Skeletal muscle tissue (tissue), 3 donors: ENCODE measurements at regions not wholly inside any gene's neighbourhood (a gene's known extent, or its start where the extent isn't known, plus 50 kb on each side); places are given as distances from the start of the nearest gene placed in this dataset.

Experiments
- H3K27ac ChIP-seq: one replicate; pipeline ENCODE4 v1.7.0; 2013; ENCODE audit warnings: mild to moderate bottlenecking, low read depth, low read length, inconsistent platforms
- H3K27me3 ChIP-seq, 3 donors: one replicate each; pipeline ENCODE4 v1.7.0; 2013; ENCODE audit warnings: low read length in 3 of 3; ENCODE audit not compliant: control insufficient read depth in 3 of 3, insufficient read depth in 3 of 3
- H3K36me3 ChIP-seq, 3 donors: one replicate each; pipeline ENCODE4 v1.7.0; 2013; ENCODE audit warnings: low read length in 3 of 3; ENCODE audit not compliant: control insufficient read depth in 3 of 3, insufficient read depth in 3 of 3
- H3K4me1 ChIP-seq, 3 donors: one replicate each; pipeline ENCODE4 v1.7.0; 2013; ENCODE audit warnings: low read length in 3 of 3, mild to moderate bottlenecking in 3 of 3; ENCODE audit not compliant: control insufficient read depth in 3 of 3, insufficient read depth in 3 of 3
- H3K4me3 ChIP-seq, 3 donors: one replicate each; pipeline ENCODE4 v1.7.0; 2013; ENCODE audit warnings: low read length in 3 of 3
- H3K9ac ChIP-seq, 3 donors: one replicate each; pipeline ENCODE4 v1.7.0; 2013; ENCODE audit warnings: low read length in 3 of 3, mild to moderate bottlenecking in 3 of 3, moderate library complexity in 2 of 3, low read depth in 1 of 3
- H3K9me3 ChIP-seq, 3 donors: one replicate each; pipeline ENCODE4 v1.7.0; 2013; ENCODE audit warnings: low read length in 3 of 3; ENCODE audit not compliant: control insufficient read depth in 3 of 3
- donor health status: Osteomylitis.

DNA sequence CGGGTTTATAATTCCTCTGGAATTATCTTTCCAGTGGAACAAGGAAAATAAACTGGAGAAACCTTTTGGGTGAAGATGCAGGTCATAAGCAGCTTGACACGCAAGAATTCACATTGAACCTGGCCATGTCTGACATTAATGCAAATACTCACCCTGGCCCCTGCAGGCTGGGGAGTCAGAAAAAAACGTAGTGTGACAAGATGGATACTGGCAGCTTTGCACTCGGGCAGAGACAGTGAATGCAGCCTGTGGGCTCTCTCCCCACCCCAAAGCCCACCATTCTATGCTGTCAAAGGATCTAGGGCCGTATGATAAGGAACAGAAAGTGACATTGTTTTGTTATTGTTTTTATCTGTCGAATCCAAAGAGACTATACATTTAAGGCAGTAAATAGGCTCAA is 223.1 kb downstream of the RBM43 start:
- Histone ChIP-seq H3K9ac (no peak overlapping the region), H3K4me1 (no peaks in the 10 kb centered on the region), H3K4me3 (no peak overlapping the region), H3K27me3 (no peaks in the 10 kb centered on the region), H3K9me3 (no peaks in the 10 kb centered on the region), H3K36me3 (no peaks in the 10 kb centered on the region), H3K27ac (no peak overlapping the region)

DNA sequence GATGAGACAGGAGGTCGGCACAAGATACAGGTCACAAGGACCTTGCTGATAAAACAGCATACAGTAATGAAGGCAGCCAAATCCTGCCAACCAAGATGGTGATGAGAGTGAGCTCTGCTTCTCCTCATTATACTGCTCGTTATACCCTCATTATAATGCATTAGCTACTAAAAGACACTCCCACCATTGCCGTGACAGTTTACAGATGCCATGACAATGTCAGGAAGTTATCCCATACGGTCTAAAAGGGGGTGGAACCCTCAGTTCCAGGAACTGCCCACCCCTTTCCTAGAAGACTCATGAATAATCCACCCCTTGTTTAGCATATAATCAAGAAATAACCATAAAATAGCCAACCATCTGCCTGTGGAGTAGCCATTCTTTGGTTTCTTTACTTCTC is 224.2 kb downstream of the RBM43 start:
- no peak overlapping the region for H3K9ac ChIP-seq
- no peak overlapping the region for H3K27ac ChIP-seq
- H3K4me3 ChIP-seq, result no peak overlapping the region

DNA sequence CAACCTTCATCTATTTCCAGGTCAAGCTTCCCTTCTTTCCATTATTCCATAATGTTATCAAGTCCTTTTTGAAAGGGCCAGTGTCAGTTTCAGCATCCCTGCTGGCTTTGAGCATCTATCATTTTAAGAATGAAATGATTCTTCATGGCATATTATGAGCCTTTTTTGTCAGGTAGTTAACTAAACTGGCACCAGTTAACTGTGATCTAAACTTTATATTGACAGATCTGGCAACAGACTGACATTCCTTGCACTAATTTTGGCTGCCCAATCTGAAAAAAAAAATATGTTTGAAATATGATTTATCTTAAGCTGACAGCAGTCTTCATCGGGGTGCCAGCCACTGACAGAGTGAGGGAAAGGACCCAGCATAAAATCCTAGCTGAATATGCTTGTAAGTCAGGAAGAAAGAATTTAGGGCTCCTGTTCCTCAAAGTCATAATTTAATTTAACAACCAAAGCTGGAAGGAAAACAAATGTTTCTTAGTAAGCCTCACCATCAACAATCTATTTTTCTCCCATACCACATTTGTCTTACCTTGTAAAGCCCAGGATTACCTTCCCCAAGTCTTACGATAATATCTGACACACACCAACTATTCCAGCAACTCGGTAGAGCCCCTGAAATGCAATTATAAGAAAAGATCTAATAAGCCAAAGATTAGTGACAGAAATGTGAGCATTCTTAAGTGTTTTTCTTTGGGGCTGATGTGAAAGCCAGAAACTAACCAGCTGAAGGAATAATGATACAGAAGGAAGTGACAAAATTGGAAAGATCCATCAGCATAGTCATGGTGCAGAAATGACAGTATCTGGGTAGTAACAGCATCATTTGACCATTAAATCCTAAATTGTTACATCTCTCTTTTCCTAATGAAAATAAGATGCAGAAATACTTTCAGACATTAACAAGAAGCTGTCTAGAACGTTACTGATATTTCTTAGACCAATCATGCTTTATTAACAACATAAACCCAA is 228.1 kb downstream of the RBM43 start:
- Histone ChIP-seq H3K9ac (no peak overlapping the region), H3K27ac (no peak overlapping the region), H3K36me3 (no peaks in the 10 kb centered on the region), H3K9me3 (no peaks in the 10 kb centered on the region), H3K27me3 (no peaks in the 10 kb centered on the region), H3K4me1 (no peaks in the 10 kb centered on the region), H3K4me3 (no peak overlapping the region)

More for the DNA sequence above, 224.2 kb downstream of the RBM43 start:
- Histone ChIP-seq H3K36me3 (no peaks in the 10 kb centered on the region), H3K9me3 (no peaks in the 10 kb centered on the region), H3K27me3 (no peaks in the 10 kb centered on the region), H3K4me1 (no peaks in the 10 kb centered on the region)

DNA sequence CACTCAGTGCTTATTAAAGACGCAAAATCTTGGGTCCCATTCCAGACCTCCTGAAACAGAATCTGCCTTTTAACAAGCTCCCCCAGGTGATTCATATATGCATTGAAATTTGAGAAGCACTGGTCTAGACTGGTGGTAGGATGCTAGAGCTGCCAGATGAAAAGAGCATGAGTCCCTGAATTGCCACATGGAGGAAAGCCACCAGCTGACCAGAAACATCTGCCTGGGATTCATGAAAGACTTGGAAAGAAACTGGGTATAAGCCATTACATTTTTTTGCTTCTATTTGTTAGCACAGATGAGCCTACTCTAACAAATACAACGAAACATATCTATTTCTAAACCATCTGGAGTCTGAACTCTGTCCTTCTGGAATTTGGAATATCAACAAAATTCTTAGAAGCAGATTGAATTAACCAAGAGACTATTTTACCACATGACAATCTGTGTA is 228.9 kb downstream of the RBM43 start:
- no peaks in the 10 kb centered on the region for H3K27me3 ChIP-seq
- H3K9me3 ChIP-seq, result no peaks in the 10 kb centered on the region
- no peaks in the 10 kb centered on the region for H3K4me1 ChIP-seq
- H3K36me3 ChIP-seq, result no peaks in the 10 kb centered on the region
- no peak overlapping the region for H3K4me3 ChIP-seq
- no peak overlapping the region for H3K9ac ChIP-seq
- H3K27ac ChIP-seq, result no peak overlapping the region

- no peaks in the 10 kb centered on the region for H3K27me3 ChIP-seq
- H3K9ac ChIP-seq, result no peak overlapping the region
- H3K27ac ChIP-seq, result no peak overlapping the region
- H3K36me3 ChIP-seq, result no peaks in the 10 kb centered on the region
- no peaks in the 10 kb centered on the region for H3K4me1 ChIP-seq
- H3K4me3 ChIP-seq, result no peak overlapping the region
- no peaks in the 10 kb centered on the region for H3K9me3 ChIP-seq
These were observed 230.9 kb downstream of the RBM43 start for GRCh38 chr2:151030663-151031230.

- H3K9ac ChIP-seq, result no peak overlapping the region
These were observed 232.1 kb downstream of the RBM43 start for GRCh38 chr2:151029406-151030157.

DNA sequence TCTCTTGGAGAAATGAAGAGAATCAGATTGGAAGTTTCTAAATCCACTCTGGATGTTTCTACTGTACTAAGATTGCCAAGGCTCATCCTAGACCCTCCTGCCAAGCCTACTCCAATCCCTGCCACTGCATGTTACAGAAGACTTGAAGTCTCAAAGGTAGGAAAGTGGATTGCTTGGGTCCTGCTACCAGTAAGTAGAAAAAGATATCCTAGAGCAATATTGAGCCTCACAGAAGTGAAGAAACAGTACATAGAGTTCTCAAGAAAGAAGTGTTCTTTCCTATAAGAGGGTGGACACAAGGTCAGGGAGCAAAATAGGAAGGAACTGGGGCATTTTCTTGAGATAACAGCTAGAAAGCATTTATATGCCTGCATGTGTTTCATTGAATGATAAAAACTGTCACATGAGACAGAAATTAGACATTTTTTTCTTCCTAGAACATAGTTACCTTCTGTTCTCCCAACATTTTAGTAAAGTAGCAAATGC is 232.9 kb downstream of the RBM43 start:
- H3K4me1 ChIP-seq, result no peaks in the 10 kb centered on the region
- no peaks in the 10 kb centered on the region for H3K27me3 ChIP-seq
- no peaks in the 10 kb centered on the region for H3K36me3 ChIP-seq
- no peaks in the 10 kb centered on the region for H3K9me3 ChIP-seq
- no peak overlapping the region for H3K4me3 ChIP-seq
- H3K9ac ChIP-seq, result no peak overlapping the region
- H3K27ac ChIP-seq, result no peak overlapping the region

More at GRCh38 chr2:151029406-151030157, 232.1 kb downstream of the RBM43 start:
- no peaks in the 10 kb centered on the region for H3K36me3 ChIP-seq
- H3K9me3 ChIP-seq, result no peaks in the 10 kb centered on the region
- no peak overlapping the region for H3K27ac ChIP-seq
- no peak overlapping the region for H3K4me3 ChIP-seq
- no peaks in the 10 kb centered on the region for H3K27me3 ChIP-seq
- no peaks in the 10 kb centered on the region for H3K4me1 ChIP-seq

DNA sequence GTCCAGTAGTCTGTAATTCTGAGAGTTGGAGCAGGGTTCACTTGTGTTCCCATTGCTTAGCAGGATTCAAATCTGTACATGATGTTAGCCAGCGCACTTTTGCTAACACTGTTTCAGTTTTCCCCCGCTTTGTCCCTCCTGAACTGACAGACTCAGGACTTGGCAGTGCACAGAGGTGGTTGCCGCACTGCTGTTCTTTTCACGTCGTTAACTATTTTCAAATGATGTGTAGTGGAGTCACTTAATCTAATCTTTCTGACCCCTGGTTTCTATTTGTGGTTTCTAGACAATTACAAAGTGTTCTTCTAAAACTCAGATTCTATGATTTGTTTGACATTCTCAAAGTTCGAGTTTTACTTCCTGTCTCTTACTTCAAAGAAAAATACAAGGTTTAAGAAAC is 234.5 kb downstream of the RBM43 start:
- Histone ChIP-seq H3K9me3 (no peaks in the 10 kb centered on the region), H3K4me1 (no peaks in the 10 kb centered on the region), H3K9ac (no peak overlapping the region), H3K36me3 (no peaks in the 10 kb centered on the region), H3K4me3 (no peak overlapping the region), H3K27me3 (no peaks in the 10 kb centered on the region), H3K27ac (no peak overlapping the region)

DNA sequence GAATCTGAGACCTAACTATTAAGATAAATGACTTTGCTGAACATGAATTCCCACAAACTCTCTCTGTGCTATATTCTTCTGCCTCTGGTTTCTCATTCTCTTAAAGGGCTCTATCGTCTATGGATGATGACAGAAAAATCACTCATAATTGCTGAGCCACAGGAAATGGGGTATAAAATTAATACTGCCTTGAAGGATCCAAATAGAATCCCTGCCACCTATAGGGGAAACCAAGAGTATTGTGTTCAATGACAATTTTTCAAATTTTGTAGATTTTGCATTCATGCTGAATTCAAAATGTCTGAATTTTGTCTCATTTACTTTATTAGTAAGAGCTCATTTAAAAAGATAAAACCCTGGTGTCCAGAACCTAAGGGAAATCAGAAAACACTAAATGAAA is 235.8 kb downstream of the RBM43 start:
- Histone ChIP-seq H3K27ac (no peak overlapping the region), H3K27me3 (no peaks in the 10 kb centered on the region), H3K9ac (no peak overlapping the region), H3K4me3 (no peak overlapping the region), H3K4me1 (no peaks in the 10 kb centered on the region), H3K36me3 (no peaks in the 10 kb centered on the region), H3K9me3 (no peaks in the 10 kb centered on the region)
